ENCODE measurements at regions not wholly inside any gene's neighbourhood (a gene's known extent, or its start where the extent isn't known, plus 50 kb on each side); places are given as distances from the start of the nearest gene placed in this dataset.
"Not testable (repeated sequence)": the region's sequence is repeated elsewhere in the genome, so short reads cannot be mapped to it uniquely, and the experiment has no call there.

GRCh38 chr10:78442836-78443550 is 409.3 kb downstream of the RPS24 start:
- no peaks in the 10 kb centered on the region for H3K9me3 ChIP-seq
- TF ChIP-seq POLR2A (IDR thresholded peaks at IDR 0.05), result no peak
- no peak for TF ChIP-seq CTCF (IDR thresholded peaks at IDR 0.05)
- TF ChIP-seq POLR2AphosphoS5 (IDR thresholded peaks at IDR 0.05), result no peak
- TF ChIP-seq EP300 (IDR thresholded peaks at IDR 0.05), result no peak
- no peak overlapping the region for H3K4me3 ChIP-seq
- peaks cover 3% of the 10 kb centered on the region for H3K27me3 ChIP-seq
- peak in 1 of 2 donors; percentile 62 for DNase-seq (ENCODE audit: low spot score in 2 of 2)
- no peaks in the 10 kb centered on the region for H3K4me1 ChIP-seq
- no peak overlapping the region for H3K27ac ChIP-seq
- WGBS, result 83% methylated on average over 9 of the region's 13 CpGs
- no peaks in the 10 kb centered on the region for H3K36me3 ChIP-seq

GRCh38 chr10:78443900-78444571 is 410.4 kb downstream of the RPS24 start:
- peaks cover 3% of the 10 kb centered on the region for H3K27me3 ChIP-seq
- H3K27ac ChIP-seq, result no peak overlapping the region
- H3K9me3 ChIP-seq, result no peaks in the 10 kb centered on the region
- H3K4me1 ChIP-seq, result no peaks in the 10 kb centered on the region
- DNase-seq (ENCODE audit: low spot score in 2 of 2), result peak in 1 of 2 donors; percentile 45
- H3K4me3 ChIP-seq, result no peak overlapping the region
- no peaks in the 10 kb centered on the region for H3K36me3 ChIP-seq
- WGBS, result 90% methylated on average over 8 of the region's 11 CpGs
- no peak for TF ChIP-seq CTCF (IDR thresholded peaks at IDR 0.05)

GRCh38 chr10:78444741-78445140 is 411.1 kb downstream of the RPS24 start:
- H3K9me3 ChIP-seq, H3K27me3 ChIP-seq, H3K36me3 ChIP-seq, H3K4me1 ChIP-seq, H3K27ac ChIP-seq, H3K4me3 ChIP-seq: not testable (repeated sequence)
- WGBS, result 80% methylated on average over 4 of the region's 4 CpGs
- DNase-seq (ENCODE audit: low spot score in 2 of 2), result peak in 1 of 2 donors; percentile 55

- Histone ChIP-seq H3K36me3 (no peaks in the 10 kb centered on the region), H3K9me3 (no peaks in the 10 kb centered on the region), H3K27me3 (peaks cover 3% of the 10 kb centered on the region), H3K27ac (no peak overlapping the region), H3K4me1 (no peaks in the 10 kb centered on the region), H3K4me3 (no peak overlapping the region)
- WGBS, result 100% methylated on average over 2 of the region's 2 CpGs
- TF ChIP-seq POLR2A (IDR thresholded peaks at IDR 0.05) (no peak), CTCF (IDR thresholded peaks at IDR 0.05) (no peak), EP300 (IDR thresholded peaks at IDR 0.05) (no peak), POLR2AphosphoS5 (IDR thresholded peaks at IDR 0.05) (no peak)
- peak in 1 of 2 donors; percentile 1 for DNase-seq (ENCODE audit: low spot score in 2 of 2)
Measured at GRCh38 chr10:78445308-78445707, 411.6 kb downstream of the RPS24 start.

- H3K36me3 ChIP-seq, result no peaks in the 10 kb centered on the region
- no peaks in the 10 kb centered on the region for H3K4me1 ChIP-seq
- no peak for DNase-seq (ENCODE audit: low spot score in 2 of 2)
- peaks cover 3% of the 10 kb centered on the region for H3K27me3 ChIP-seq
- TF ChIP-seq POLR2AphosphoS5 (IDR thresholded peaks at IDR 0.05) (no peak), POLR2A (IDR thresholded peaks at IDR 0.05) (no peak), EP300 (IDR thresholded peaks at IDR 0.05) (no peak), CTCF (IDR thresholded peaks at IDR 0.05) (no peak)
- H3K4me3 ChIP-seq, result no peak overlapping the region
- no peak overlapping the region for H3K27ac ChIP-seq
- H3K9me3 ChIP-seq, result no peaks in the 10 kb centered on the region
- WGBS, result 84% methylated on average over 4 of the region's 4 CpGs
Measured at GRCh38 chr10:78448470-78448869, 414.8 kb downstream of the RPS24 start.

Data from suprapubic skin (tissue), 4 donors.